Stimulated activated CD8-positive, alpha-beta memory T cell treated with anti-CD3 and anti-CD28 coated beads, Interleukin-7, amount 100 ng/mL, for 1 hour (primary cell): ENCODE measurements at regions not wholly inside any gene's neighbourhood (a gene's known extent, or its start where the extent isn't known, plus 50 kb on each side); places are given as distances from the start of the nearest gene placed in this dataset.
"Not testable (repeated sequence)": the region's sequence is repeated elsewhere in the genome, so short reads cannot be mapped to it uniquely, and the experiment has no call there.

Source experiments
- DNase-seq, 2 donors: peaks; one replicate each; pipeline ENCODE4 v3.0.0-alpha.2; 2020; ENCODE audit warnings: low read depth in 2 of 2

GRCh38 chr6:134406311-134406710 is 88.4 kb upstream of the SGK1 start:
- DNase-seq = no peak

- no peak for DNase-seq
Measured at GRCh38 chr6:134405386-134406087, 87.6 kb upstream of the SGK1 start.

- not testable (repeated sequence) for DNase-seq
Measured at GRCh38 chr6:134403312-134403711, 85.4 kb upstream of the SGK1 start.

GRCh38 chr6:134402372-134402984 is 84.6 kb upstream of the SGK1 start:
- no peak for DNase-seq

- DNase-seq = no peak
Measured at GRCh38 chr6:134400941-134401340, 83.0 kb upstream of the SGK1 start.

GRCh38 chr6:134398453-134398852 is 80.5 kb upstream of the SGK1 start:
- DNase-seq = no peak

GRCh38 chr6:134397676-134398075 is 79.8 kb upstream of the SGK1 start:
- DNase-seq = no peak

GRCh38 chr6:134394905-134395304 is 77.0 kb upstream of the SGK1 start:
- DNase-seq = no peak

GRCh38 chr6:134394208-134394607 is 76.3 kb upstream of the SGK1 start:
- no peak for DNase-seq

GRCh38 chr6:134391205-134391604 is 73.3 kb upstream of the SGK1 start:
- no peak for DNase-seq

- no peak for DNase-seq
Measured at GRCh38 chr6:134389658-134390057, 71.7 kb upstream of the SGK1 start.

GRCh38 chr6:134389129-134389528 is 71.2 kb upstream of the SGK1 start:
- no peak for DNase-seq

GRCh38 chr6:134386482-134386881 is 68.6 kb upstream of the SGK1 start:
- not testable (repeated sequence) for DNase-seq

- DNase-seq = no peak
Measured at GRCh38 chr6:134381959-134382358, 64.0 kb upstream of the SGK1 start.

GRCh38 chr6:134379599-134379998 is 61.7 kb upstream of the SGK1 start:
- no peak for DNase-seq

- DNase-seq = no peak
Measured at GRCh38 chr6:134379076-134379475, 61.2 kb upstream of the SGK1 start.

- no peak for DNase-seq
Measured at GRCh38 chr6:134378426-134378825, 60.5 kb upstream of the SGK1 start.

- DNase-seq = no peak
Measured at GRCh38 chr6:134376785-134377184, 58.9 kb upstream of the SGK1 start.

- DNase-seq = no peak
Measured at GRCh38 chr6:134375220-134375580, 57.3 kb upstream of the SGK1 start.

GRCh38 chr6:134374491-134375219 is 56.7 kb upstream of the SGK1 start:
- DNase-seq = no peak

- DNase-seq = no peak
Measured at GRCh38 chr6:134373993-134374392, 56.1 kb upstream of the SGK1 start.

- DNase-seq = no peak
Measured at GRCh38 chr6:134373282-134373922, 55.5 kb upstream of the SGK1 start.
